ENCODE measurements at regions not wholly inside any gene's neighbourhood (a gene's known extent, or its start where the extent isn't known, plus 50 kb on each side); places are given as distances from the start of the nearest gene placed in this dataset.
A peak's percentile ranks its signal among the peaks of the same experiment; 100 is the strongest.

DNA sequence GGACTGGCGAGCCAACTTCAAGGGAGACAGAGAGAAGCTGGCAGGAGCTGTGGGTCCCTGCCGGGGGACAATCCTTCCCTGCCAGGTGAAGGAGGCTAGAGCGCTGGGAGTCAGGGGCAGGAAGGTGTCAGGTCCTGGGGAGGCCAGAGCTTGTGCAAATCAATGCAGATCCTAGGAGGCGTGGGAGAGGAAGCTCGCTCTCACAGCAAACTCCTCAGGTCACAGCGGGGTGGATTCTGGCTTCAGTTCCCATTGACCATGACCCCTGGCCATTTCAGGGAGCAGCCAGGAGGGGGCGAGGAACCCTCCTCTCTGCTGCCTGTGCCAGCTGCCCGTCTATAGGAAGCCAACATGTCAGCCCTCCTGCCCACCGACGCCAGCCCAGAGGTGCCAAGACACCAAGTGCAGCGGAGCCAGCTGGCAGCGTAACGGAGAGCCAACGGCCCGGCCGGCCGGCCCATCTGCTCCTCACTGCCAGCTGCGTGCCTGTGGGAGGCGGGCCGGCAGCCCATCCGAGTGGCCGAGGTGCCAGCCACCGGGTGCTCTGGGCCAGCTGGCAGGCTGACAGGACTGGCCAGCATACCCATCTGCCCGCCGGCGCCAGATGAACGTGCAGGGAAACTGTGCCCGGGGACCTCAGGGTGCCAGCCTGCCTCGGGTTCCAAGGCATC, 374.8 kb downstream of the MIAT start:
- no peak for TF ChIP-seq SIN3A (IDR thresholded peaks at IDR 0.05; ENCODE audit: borderline replicate concordance, insufficient read depth, low read length)
- TF ChIP-seq, protein P1, sequence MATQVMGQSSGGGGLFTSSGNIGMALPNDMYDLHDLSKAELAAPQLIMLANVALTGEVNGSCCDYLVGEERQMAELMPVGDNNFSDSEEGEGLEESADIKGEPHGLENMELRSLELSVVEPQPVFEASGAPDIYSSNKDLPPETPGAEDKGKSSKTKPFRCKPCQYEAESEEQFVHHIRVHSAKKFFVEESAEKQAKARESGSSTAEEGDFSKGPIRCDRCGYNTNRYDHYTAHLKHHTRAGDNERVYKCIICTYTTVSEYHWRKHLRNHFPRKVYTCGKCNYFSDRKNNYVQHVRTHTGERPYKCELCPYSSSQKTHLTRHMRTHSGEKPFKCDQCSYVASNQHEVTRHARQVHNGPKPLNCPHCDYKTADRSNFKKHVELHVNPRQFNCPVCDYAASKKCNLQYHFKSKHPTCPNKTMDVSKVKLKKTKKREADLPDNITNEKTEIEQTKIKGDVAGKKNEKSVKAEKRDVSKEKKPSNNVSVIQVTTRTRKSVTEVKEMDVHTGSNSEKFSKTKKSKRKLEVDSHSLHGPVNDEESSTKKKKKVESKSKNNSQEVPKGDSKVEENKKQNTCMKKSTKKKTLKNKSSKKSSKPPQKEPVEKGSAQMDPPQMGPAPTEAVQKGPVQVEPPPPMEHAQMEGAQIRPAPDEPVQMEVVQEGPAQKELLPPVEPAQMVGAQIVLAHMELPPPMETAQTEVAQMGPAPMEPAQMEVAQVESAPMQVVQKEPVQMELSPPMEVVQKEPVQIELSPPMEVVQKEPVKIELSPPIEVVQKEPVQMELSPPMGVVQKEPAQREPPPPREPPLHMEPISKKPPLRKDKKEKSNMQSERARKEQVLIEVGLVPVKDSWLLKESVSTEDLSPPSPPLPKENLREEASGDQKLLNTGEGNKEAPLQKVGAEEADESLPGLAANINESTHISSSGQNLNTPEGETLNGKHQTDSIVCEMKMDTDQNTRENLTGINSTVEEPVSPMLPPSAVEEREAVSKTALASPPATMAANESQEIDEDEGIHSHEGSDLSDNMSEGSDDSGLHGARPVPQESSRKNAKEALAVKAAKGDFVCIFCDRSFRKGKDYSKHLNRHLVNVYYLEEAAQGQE (IDR thresholded peaks at IDR 0.05; ENCODE audit: insufficient read depth in 1 of 2, low read depth in 2 of 2, low read length in 2 of 2), result no peak
- no peak for TF ChIP-seq TAF1 (IDR thresholded peaks at IDR 0.05; ENCODE audit: borderline replicate concordance, insufficient read depth, low read length)
- no peak for TF ChIP-seq POLR2AphosphoS5 (IDR thresholded peaks at IDR 0.05; ENCODE audit: low read depth, low read length)
- no peak for TF ChIP-seq FOXP2 (optimal IDR thresholded peaks at IDR 0.05; ENCODE audit: borderline replicate concordance, extremely low read depth, extremely low read length, insufficient read depth)

- TF ChIP-seq, protein P1 (IDR thresholded peaks at IDR 0.05; ENCODE audit: insufficient read depth in 1 of 2, low read depth in 2 of 2, low read length in 2 of 2), result no peak
- TF ChIP-seq SIN3A (IDR thresholded peaks at IDR 0.05; ENCODE audit: borderline replicate concordance, insufficient read depth, low read length) (no peak), POLR2AphosphoS5 (IDR thresholded peaks at IDR 0.05; ENCODE audit: low read depth, low read length) (no peak), TAF1 (IDR thresholded peaks at IDR 0.05; ENCODE audit: borderline replicate concordance, insufficient read depth, low read length) (no peak), FOXP2 (optimal IDR thresholded peaks at IDR 0.05; ENCODE audit: borderline replicate concordance, extremely low read depth, extremely low read length, insufficient read depth) (no peak)
Measured at GRCh38 chr22:27041745-27042310, 384.4 kb downstream of the MIAT start.

DNA sequence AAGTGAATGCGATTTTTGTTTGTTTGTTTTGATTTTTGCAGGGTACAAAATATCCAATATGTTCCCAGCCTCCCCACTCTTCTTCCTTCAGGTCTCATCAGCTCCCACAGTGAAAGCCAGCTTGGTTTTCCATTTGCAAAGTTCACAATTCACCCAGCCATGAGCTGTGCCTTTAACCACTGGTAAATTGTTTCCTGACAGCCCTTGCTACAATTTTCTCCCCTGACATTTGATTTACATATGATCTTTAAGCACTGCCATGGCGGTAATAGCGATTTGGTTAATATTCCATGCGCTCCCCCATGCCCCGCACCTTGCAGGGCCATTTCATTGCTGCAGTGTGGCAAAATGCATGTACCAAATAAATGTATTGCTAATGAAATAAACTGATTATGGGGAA, 385.9 kb downstream of the MIAT start:
- TF ChIP-seq, protein P1 (IDR thresholded peaks at IDR 0.05; ENCODE audit: insufficient read depth in 1 of 2, low read depth in 2 of 2, low read length in 2 of 2), result no peak
- TF ChIP-seq FOXP2 (optimal IDR thresholded peaks at IDR 0.05; ENCODE audit: borderline replicate concordance, extremely low read depth, extremely low read length, insufficient read depth), result no peak
- TF ChIP-seq POLR2AphosphoS5 (IDR thresholded peaks at IDR 0.05; ENCODE audit: low read depth, low read length), result no peak
- no peak for TF ChIP-seq TAF1 (IDR thresholded peaks at IDR 0.05; ENCODE audit: borderline replicate concordance, insufficient read depth, low read length)
- no peak for TF ChIP-seq SIN3A (IDR thresholded peaks at IDR 0.05; ENCODE audit: borderline replicate concordance, insufficient read depth, low read length)

GRCh38 chr22:27045103-27045947, 387.9 kb downstream of the MIAT start:
- TF ChIP-seq SIN3A (IDR thresholded peaks at IDR 0.05; ENCODE audit: borderline replicate concordance, insufficient read depth, low read length), result no peak
- TF ChIP-seq POLR2AphosphoS5 (IDR thresholded peaks at IDR 0.05; ENCODE audit: low read depth, low read length), result no peak
- TF ChIP-seq FOXP2 (optimal IDR thresholded peaks at IDR 0.05; ENCODE audit: borderline replicate concordance, extremely low read depth, extremely low read length, insufficient read depth), result no peak
- TF ChIP-seq, protein P1 (IDR thresholded peaks at IDR 0.05; ENCODE audit: insufficient read depth in 1 of 2, low read depth in 2 of 2, low read length in 2 of 2), result peak in 1 of 2 experiments; percentile 56; a peak in 1 of 4 replicates

Data from PFSK-1 (cell line).